ENCODE measurements at regions not wholly inside any gene's neighbourhood (a gene's known extent, or its start where the extent isn't known, plus 50 kb on each side); places are given as distances from the start of the nearest gene placed in this dataset.

- TF ChIP-seq CTCF (IDR thresholded peaks at IDR 0.05; ENCODE audit: low read depth, low read length, missing control alignments) = no peak
- DNase-seq (ENCODE audit: low read depth) = no peak
- H3K4me3 ChIP-seq (ENCODE audit: low read depth, low read length) = no peak overlapping the region
These were observed 459.5 kb upstream of the WWC1 start for GRCh38 chr5:167831754-167832504.

- TF ChIP-seq CTCF (IDR thresholded peaks at IDR 0.05; ENCODE audit: low read depth, low read length, missing control alignments) = no peak
- no peak overlapping the region for H3K4me3 ChIP-seq (ENCODE audit: low read depth, low read length)
- no peak for DNase-seq (ENCODE audit: low read depth)
These were observed 458.8 kb upstream of the WWC1 start for GRCh38 chr5:167832609-167833008.

- TF ChIP-seq CTCF (IDR thresholded peaks at IDR 0.05; ENCODE audit: low read depth, low read length, missing control alignments) = no peak
- no peak overlapping the region for H3K4me3 ChIP-seq (ENCODE audit: low read depth, low read length)
- no peak for DNase-seq (ENCODE audit: low read depth)
These were observed 458.0 kb upstream of the WWC1 start for GRCh38 chr5:167833456-167833855.

GRCh38 chr5:167835146-167835545 is 456.3 kb upstream of the WWC1 start:
- no peak for TF ChIP-seq CTCF (IDR thresholded peaks at IDR 0.05; ENCODE audit: low read depth, low read length, missing control alignments)
- DNase-seq (ENCODE audit: low read depth) = no peak
- H3K4me3 ChIP-seq (ENCODE audit: low read depth, low read length) = no peak overlapping the region

GRCh38 chr5:167837127-167837526 is 454.3 kb upstream of the WWC1 start:
- no peak for TF ChIP-seq CTCF (IDR thresholded peaks at IDR 0.05; ENCODE audit: low read depth, low read length, missing control alignments)
- no peak for DNase-seq (ENCODE audit: low read depth)
- no peak overlapping the region for H3K4me3 ChIP-seq (ENCODE audit: low read depth, low read length)

- TF ChIP-seq CTCF (IDR thresholded peaks at IDR 0.05; ENCODE audit: low read depth, low read length, missing control alignments) = no peak
- DNase-seq (ENCODE audit: low read depth) = no peak
- no peak overlapping the region for H3K4me3 ChIP-seq (ENCODE audit: low read depth, low read length)
These were observed 452.4 kb upstream of the WWC1 start for GRCh38 chr5:167839065-167839464.

- DNase-seq (ENCODE audit: low read depth) = no peak
- TF ChIP-seq CTCF (IDR thresholded peaks at IDR 0.05; ENCODE audit: low read depth, low read length, missing control alignments) = no peak
- no peak overlapping the region for H3K4me3 ChIP-seq (ENCODE audit: low read depth, low read length)
These were observed 450.8 kb upstream of the WWC1 start for GRCh38 chr5:167840527-167841130.

Data from GM12864 (cell line).